ENCODE measurements at regions not wholly inside any gene's neighbourhood (a gene's known extent, or its start where the extent isn't known, plus 50 kb on each side); places are given as distances from the start of the nearest gene placed in this dataset.

GRCh38 chr9:108800632-108801099 is 55.1 kb downstream of the ACTL7B start:
- TF ChIP-seq CTCF (conservative IDR thresholded peaks at IDR 0.05 in 1 of 2, IDR thresholded peaks at IDR 0.05 in 1 of 2; ENCODE audit: extremely low read depth in 1 of 2, insufficient read depth in 1 of 2, low read depth in 1 of 2, low read length in 2 of 2), result no peak
- no peak for TF ChIP-seq EZH2 (IDR thresholded peaks at IDR 0.05; ENCODE audit: borderline replicate concordance, low read length)
